D341Med (cell line): ENCODE measurements at regions not wholly inside any gene's neighbourhood (a gene's known extent, or its start where the extent isn't known, plus 50 kb on each side); places are given as distances from the start of the nearest gene placed in this dataset.
A peak's percentile ranks its signal among the peaks of the same experiment; 100 is the strongest.
"Not testable (repeated sequence)": the region's sequence is repeated elsewhere in the genome, so short reads cannot be mapped to it uniquely, and the experiment has no call there.

Experiments used
- DNase-seq: peaks from one replicate; pipeline ENCODE4 v3.0.0; 2012; ENCODE audit warnings: low spot score

DNA sequence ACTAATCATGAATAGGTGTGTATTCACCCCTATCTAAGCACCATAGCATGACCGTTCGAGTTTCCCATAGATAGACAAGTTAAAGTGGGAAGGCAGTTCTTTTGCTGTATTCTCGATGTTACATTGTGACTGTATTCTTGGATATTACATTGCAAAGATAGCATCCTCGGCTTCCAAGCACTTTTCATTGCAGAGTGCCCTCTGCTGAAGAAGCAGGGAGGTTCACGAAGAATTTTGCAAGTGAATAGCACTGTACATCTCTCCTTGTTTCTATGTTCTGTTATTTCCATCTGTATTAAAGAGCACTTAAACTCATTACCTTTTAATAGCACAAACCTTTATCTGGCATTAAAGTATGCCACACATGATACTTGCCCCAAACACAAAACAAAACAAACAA, 426.7 kb upstream of the ARX start:
- DNase-seq, result peak; percentile 18

DNA sequence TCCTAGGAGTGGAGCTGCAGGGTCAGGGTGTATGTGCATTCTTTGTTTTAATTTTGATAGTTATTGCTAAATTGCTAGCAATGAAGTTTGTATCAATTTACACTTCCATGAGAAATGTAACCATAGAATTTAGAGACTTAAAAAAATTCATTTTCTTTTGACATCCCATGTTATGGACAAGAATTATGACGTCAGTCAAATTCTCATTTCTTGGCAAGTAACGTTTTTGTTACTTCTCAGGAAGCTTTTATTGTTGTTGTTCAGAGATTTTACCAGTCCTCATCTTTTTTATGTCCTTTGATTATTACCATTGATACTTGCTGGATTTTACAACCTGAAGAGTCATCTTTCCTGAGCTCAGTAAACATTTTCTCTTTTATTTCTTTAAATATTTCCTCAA, 417.5 kb upstream of the ARX start:
- no peak for DNase-seq

DNA sequence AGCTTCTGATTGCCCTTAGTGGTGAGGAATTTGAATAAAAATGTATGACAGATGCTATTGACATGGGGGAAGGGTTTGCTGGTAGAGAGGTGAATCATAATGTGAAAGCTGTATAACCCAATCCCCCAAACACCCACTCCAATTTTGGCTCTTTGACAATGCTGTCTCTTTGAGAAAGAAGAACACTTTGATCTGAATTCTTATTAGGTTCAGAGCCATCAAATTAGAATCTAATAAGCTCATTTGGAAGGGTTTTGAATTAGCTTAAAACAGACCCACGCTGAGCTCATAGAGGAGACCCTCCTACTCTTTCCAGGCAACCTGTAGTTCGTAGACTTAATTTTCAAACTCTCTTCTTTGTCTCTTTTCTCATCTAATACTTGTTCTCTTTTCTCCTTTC, 416.6 kb upstream of the ARX start:
- no peak for DNase-seq

GRCh38 chrX:25427873-25428555, 412.2 kb upstream of the ARX start:
- no peak for DNase-seq

- DNase-seq, result not testable (repeated sequence)
These were observed 388.4 kb upstream of the ARX start for GRCh38 chrX:25404163-25404562.

- no peak for DNase-seq
These were observed 373.5 kb upstream of the ARX start for GRCh38 chrX:25389266-25389665.

DNA sequence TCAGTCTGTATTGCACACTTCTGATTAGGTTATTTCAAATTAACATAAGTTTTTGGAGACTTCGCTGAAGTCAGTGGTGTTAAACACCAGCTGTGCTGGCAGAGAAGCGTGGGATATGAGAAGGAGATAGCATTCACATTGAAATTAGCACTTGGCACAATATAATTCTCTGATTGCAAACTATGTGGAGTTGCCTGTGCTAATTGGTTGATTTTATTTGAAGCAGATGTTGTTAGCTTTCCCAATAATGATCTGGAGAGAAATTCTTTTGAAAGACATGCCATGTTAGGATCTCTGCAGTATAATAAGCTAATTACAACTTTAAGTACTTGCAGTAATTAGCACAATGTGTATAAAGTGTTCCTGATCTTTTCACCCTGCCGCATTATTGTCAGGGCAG, 367.4 kb upstream of the ARX start:
- no peak for DNase-seq

- DNase-seq, result no peak
These were observed 340.7 kb upstream of the ARX start for GRCh38 chrX:25356456-25356855.

DNA sequence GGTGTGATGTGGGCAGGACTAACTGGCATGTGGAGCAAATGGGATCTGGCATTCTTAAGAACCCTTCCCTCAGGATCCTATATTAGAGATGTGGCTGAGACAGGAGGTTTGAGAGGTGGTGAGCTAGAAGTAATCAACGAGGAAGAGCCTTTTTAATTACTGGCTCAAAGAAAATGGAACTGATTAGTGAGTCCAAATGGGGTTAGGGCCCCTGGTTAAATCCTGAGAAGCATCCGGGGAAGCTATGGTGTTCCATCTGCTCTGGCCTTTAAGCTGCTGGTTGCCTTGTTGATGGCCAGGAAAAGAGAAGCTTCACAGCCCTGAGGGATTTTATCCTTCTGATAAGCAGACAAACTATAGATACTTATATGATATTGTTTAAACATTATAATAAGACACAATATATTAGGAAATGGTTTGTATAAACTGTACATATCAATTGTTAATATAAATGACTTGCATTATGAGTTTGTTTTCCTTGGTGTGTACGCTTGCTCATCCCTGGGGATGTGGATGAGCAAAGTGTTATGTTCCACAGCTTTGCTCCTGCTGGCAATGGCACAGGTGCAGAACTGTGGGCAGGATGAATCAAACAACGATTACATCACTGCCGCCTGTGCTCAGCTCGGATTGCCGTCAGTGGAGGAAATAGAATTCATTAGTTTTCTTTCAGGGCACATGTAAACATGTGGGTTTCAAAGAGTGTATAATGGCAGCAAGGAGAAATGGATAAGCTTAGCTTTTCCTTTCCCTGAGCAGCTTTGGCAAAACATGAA, 328.6 kb upstream of the ARX start:
- DNase-seq, result peak; percentile 70

DNA sequence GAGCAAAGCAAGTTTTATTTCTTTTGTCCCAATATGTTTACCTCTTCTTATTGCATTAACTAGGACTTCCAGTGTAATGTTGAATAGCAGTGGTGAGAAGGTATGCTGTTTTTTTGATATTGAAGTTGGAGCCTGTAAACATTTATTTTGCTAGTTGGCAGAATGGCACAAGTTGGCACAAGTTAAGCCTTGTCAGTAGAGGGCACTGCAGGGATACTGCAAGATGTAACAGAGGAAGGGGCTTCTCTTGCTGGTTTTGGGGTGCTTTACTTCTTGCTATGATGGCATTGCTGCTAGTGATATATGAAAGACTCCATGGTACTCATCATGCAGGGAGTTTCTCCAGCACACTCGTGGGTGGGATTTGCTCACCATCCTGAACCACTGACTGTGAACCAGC, 327.3 kb upstream of the ARX start:
- DNase-seq, result peak; percentile 8

GRCh38 chrX:25337841-25338240, 322.1 kb upstream of the ARX start:
- DNase-seq, result peak; percentile 55

DNA sequence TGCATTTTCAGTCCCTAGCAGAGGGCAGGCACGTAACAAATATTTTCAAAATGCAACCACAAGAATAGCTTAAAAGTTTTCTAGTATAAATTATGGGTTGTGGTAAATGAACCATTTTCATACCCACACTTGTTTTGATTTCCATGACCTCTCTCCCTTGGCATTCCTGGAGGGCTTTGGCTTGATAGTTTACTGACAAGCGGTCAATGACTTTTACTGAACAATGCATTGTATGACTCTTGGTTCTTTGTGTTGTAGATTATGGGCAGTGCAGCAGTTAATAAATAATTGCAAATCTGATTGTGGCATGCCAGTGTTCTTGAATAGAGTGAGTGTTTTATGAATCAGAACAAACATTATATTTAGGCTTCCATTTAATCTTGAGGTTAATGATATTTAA, 285.2 kb upstream of the ARX start:
- no peak for DNase-seq

DNA sequence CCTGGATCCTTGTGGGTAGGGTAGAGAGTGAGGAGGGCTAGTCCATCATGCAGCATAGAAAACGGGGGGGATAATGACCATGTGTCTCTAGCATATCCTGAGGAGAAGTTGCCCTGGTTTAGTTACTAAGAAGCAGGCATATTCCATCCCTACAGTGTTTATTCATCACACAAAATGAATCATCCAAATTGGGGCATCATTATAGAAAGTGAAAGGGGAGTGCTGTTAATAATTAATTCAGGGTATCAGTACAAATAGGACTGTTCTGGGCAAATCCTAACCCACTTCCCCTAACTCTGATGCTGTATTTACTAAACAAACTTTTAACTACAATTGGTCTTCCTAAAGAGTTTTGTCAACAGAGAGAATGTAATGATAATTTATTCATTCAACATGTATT, 281.1 kb upstream of the ARX start:
- DNase-seq, result no peak

DNA sequence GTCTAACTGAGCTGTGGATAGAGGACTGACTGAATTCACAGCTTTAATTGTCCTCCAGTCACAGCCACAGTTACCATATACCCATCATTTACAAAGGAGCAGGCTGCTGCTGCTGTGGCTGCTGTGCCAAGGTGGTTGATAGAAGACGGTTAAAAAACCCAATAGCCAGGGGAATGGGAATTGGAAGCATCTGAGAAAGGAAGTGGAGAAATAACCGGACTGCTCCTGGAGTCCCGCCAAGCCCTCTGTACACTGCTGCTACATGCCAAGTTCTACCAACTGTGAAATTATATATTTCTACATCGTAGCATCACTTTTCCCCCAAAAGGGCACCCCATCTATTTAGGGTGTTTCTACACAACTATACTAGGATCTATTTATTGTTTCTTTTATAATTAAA, 279.7 kb upstream of the ARX start:
- DNase-seq, result no peak

DNA sequence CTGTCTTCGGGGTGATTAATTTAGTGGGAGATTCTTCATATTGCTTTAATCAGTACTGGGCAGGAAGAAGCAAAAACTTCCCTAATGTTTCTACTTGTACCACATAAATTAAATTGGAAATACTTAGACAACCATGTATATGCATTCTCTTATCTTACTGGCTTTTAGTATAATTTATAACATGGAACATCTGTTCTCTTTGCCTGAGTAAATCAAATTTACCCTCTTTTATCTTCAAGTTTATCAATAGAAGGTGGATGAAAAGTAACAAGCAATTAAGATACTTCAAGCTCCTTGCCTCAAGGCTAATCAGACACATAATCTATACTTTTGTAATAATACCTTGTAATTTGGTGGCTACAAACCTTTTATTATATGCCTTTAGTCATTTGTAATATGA, 274.4 kb upstream of the ARX start:
- DNase-seq, result no peak

GRCh38 chrX:25288676-25289075, 272.9 kb upstream of the ARX start:
- no peak for DNase-seq

- DNase-seq, result peak; percentile 9
These were observed 271.8 kb upstream of the ARX start for GRCh38 chrX:25287521-25287920.

- DNase-seq, result no peak
These were observed 269.8 kb upstream of the ARX start for GRCh38 chrX:25285598-25285997.

DNA sequence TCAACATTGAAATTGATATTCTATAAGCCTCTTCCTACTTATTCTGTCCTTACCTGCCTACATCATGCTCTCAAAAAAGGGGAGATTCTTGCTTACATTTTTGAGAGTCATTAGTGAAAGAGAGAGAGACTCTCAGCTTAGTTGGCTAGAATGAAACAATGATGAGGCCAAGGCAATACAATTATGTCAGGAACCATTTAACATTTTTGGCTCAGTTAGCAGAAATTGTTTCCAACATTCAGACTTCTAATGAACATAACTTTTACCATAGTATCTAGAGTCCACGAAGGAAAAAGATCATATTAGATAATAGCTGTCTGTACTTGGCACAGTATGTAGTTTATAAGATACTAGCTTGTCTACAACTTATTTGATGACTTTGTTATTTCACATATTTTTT, 263.7 kb upstream of the ARX start:
- no peak for DNase-seq

DNA sequence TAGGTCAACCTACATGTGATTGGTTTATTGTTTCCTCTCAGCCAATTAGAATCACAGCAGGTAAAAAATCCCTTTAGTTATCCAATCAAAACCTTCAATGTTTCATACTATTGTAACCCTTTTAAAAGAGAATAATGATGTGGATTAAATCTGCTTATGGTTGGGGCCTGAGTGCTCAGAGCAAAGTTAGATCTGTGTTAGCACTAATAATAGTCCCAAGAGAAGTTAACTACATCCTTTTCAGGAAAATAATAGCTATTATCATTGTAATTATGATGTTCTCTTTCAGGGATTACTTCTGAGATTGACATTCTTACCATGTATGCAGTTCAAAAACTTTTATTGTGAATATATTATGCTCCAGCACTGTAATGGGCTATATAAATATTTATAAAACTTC, 262.6 kb upstream of the ARX start:
- DNase-seq, result no peak

- DNase-seq, result no peak
These were observed 261.8 kb upstream of the ARX start for GRCh38 chrX:25277574-25277973.

DNA sequence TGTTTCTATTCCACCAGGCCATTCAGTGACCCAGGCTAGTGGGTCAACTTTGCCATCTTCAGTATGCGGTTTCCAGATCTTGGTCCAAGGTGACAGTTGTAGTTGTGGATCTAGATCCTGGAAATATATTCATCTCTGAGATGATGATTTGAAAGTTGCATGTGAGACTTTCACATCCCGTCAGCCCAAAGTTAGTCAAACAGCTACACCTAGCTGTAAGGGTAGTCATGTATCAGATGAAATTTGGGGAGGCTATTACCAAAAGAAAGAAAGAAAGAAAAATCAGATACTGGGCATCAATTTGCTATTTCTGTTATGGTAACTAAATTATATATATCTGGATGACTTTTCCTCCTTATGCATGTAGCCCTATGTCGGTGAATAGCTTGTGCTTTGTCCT, 259.4 kb upstream of the ARX start:
- DNase-seq, result peak; percentile 15

DNA sequence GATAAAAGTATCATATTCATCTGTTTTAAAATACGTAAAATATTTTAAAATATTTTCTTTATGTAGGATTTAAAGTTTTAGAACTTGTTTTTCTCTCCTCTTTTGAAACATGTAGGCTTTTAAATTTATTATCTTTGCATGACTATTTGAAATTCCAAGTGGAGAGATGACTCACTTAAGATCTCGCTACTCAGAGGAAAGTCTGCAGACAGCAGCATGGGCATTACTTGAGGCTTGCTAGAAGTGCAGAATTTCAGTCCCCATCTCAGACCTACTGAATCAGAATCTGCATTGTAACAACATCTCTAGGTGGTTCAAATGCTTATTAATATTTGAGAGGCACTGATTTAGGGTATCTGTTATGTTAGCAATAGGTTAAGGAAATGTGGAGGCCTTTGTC, 225.7 kb upstream of the ARX start:
- no peak for DNase-seq

- no peak for DNase-seq
These were observed 210.4 kb upstream of the ARX start for GRCh38 chrX:25226151-25226550.
